ENCODE measurements at regions not wholly inside any gene's neighbourhood (a gene's known extent, or its start where the extent isn't known, plus 50 kb on each side); places are given as distances from the start of the nearest gene placed in this dataset.

DNA sequence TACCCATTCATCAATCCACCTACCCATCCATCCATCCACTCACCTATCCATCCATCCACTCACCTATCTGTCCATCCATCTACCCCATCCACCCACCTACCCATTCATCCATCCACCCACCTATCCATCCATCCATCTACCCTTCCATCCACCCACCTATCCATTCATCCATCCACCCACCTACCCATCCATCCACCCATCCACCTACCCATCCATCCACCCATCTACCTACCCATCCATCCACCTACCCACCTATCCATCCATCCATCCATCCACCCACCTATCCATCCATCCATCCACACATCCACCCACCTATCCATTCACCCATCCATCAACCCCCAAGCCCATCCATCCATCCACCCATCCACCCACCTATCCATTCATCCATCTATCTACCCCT, 267.1 kb downstream of the MRTFB start:
- DNase-seq (ENCODE audit: low spot score in 2 of 2) = no peak
- Histone ChIP-seq H3K27me3 (no peaks in the 10 kb centered on the region), H3K4me1 (peaks cover 15% of the 10 kb centered on the region), H3K9me3 (no peaks in the 10 kb centered on the region), H3K4me3 (no peak overlapping the region), H3K27ac (no peak overlapping the region), H3K36me3 (no peaks in the 10 kb centered on the region)
- TF ChIP-seq EP300 (IDR thresholded peaks at IDR 0.05) (no peak), POLR2A (IDR thresholded peaks at IDR 0.05) (no peak), POLR2AphosphoS5 (IDR thresholded peaks at IDR 0.05) (no peak)
- TF ChIP-seq, protein P1, sequence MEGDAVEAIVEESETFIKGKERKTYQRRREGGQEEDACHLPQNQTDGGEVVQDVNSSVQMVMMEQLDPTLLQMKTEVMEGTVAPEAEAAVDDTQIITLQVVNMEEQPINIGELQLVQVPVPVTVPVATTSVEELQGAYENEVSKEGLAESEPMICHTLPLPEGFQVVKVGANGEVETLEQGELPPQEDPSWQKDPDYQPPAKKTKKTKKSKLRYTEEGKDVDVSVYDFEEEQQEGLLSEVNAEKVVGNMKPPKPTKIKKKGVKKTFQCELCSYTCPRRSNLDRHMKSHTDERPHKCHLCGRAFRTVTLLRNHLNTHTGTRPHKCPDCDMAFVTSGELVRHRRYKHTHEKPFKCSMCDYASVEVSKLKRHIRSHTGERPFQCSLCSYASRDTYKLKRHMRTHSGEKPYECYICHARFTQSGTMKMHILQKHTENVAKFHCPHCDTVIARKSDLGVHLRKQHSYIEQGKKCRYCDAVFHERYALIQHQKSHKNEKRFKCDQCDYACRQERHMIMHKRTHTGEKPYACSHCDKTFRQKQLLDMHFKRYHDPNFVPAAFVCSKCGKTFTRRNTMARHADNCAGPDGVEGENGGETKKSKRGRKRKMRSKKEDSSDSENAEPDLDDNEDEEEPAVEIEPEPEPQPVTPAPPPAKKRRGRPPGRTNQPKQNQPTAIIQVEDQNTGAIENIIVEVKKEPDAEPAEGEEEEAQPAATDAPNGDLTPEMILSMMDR (IDR thresholded peaks at IDR 0.05) = no peak

DNA sequence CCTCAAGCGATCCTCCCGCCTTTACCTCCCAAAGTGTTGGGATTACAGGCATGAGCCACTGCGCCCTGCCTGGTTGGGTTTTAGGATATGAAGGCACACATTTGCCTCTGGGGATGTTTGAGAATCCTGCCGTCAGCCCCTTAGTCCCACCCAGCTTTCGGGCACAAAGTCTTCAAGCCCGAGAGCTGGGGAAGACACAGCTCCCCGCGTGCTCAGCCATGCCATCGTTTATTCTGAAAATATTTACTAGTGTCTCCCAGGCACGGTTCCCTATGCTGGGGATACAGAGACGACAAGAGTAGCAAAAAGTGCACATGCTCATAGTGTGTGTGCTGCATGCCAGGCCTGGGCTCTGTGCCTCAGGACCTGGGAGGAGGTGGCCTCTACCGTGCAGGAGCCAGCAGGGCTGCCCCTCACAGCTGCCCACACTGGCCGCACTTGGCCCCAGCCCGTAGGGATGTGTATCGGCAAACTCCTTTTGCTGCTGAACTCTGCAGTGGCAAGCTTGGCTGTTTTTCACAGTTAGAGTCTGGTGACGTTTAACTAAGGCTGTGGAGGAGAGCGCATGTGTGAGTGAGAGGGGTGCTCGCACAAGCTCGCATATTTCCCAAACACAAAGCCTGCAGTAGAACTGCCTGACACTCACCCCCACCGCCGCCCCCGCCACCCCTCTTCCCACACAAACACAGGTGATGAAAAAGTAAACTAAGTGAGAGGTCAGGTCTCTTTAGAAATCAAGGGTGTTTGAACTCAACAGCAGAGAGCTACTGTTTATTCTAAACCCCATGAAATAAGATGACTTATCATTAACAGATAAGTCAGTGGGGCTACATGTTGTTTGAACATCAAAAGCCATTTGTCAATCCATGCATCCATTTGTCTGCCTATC, 266.4 kb downstream of the MRTFB start:
- H3K27ac ChIP-seq = no peak overlapping the region
- peaks cover 15% of the 10 kb centered on the region for H3K4me1 ChIP-seq
- no peak overlapping the region for H3K4me3 ChIP-seq
- H3K9me3 ChIP-seq = no peaks in the 10 kb centered on the region
- WGBS = 35% methylated on average over 19 of the region's 22 CpGs
- no peaks in the 10 kb centered on the region for H3K27me3 ChIP-seq
- TF ChIP-seq POLR2A (IDR thresholded peaks at IDR 0.05) (no peak), POLR2AphosphoS5 (IDR thresholded peaks at IDR 0.05) (no peak), EP300 (IDR thresholded peaks at IDR 0.05) (no peak)
- TF ChIP-seq, protein P1 (IDR thresholded peaks at IDR 0.05) = no peak
- H3K36me3 ChIP-seq = no peaks in the 10 kb centered on the region
- no peak for DNase-seq (ENCODE audit: low spot score in 2 of 2)

DNA sequence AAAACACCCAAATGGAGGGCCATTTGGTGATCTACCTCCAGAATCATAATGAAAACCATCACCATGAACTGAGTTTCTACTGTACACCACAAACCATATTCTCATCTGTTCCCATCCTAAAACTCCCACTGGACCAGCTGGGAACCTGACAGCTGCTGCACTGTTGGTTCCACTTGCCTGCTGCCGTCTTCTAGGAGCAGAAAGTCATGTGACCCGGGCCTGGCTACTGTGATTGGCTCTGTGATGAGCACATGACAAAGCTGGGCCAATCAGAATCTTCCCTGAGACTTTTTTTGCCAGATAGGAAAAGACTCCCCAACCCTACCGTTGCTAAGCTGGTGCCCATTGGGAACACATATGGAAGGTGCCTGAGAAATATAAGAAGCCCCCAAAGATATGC, 264.2 kb downstream of the MRTFB start:
- no peaks in the 10 kb centered on the region for H3K36me3 ChIP-seq
- TF ChIP-seq POLR2AphosphoS5 (IDR thresholded peaks at IDR 0.05) = no peak
- TF ChIP-seq POLR2A (IDR thresholded peaks at IDR 0.05) = no peak
- TF ChIP-seq, protein P1 (IDR thresholded peaks at IDR 0.05) = no peak
- no peak for TF ChIP-seq EP300 (IDR thresholded peaks at IDR 0.05)
- DNase-seq (ENCODE audit: low spot score in 2 of 2) = no peak
- H3K4me3 ChIP-seq = no peak overlapping the region
- WGBS = 90% methylated on average over 3 of the region's 3 CpGs
- H3K4me1 ChIP-seq = peaks cover 15% of the 10 kb centered on the region
- H3K9me3 ChIP-seq = no peaks in the 10 kb centered on the region
- no peak overlapping the region for H3K27ac ChIP-seq
- no peaks in the 10 kb centered on the region for H3K27me3 ChIP-seq

DNA sequence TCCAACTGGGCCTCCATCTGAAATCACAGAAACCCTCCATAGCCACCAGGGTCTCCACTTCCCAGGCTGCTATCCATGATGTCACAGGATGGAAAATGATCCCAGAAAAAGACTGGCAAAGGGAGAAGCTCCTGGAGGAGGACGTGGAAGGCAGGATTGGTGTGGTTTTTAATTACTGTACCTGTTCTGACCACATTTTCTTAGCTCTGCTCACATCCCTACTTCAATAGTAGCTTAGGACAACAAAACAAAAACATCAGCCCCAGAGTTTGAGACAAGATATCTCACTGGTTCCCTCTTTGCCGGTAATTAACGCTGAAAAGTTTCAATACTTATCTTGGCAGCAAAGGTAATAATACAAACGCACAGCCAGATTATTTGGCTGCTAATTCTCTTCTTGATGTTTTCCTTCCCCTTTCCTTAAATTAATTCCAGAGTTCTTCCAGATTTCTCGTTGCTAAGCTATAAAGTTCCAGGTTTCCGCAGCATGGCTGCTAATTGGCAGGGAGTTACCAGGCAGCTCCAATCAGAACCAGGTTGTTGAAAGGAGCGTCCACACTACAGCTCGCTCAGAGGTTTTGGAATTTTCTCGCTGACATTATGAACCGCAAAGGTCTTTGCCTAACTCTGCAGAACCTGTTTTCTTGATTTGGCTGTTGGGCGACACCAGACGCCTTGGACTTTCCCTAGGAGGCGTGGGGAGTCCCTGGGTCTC, 263.4 kb downstream of the MRTFB start:
- no peaks in the 10 kb centered on the region for H3K27me3 ChIP-seq
- H3K36me3 ChIP-seq = no peaks in the 10 kb centered on the region
- no peaks in the 10 kb centered on the region for H3K9me3 ChIP-seq
- TF ChIP-seq POLR2AphosphoS5 (IDR thresholded peaks at IDR 0.05) = no peak
- no peak for TF ChIP-seq POLR2A (IDR thresholded peaks at IDR 0.05)
- TF ChIP-seq, protein P1 (IDR thresholded peaks at IDR 0.05) = no peak
- no peak for TF ChIP-seq EP300 (IDR thresholded peaks at IDR 0.05)
- H3K4me1 ChIP-seq = peaks cover 15% of the 10 kb centered on the region
- WGBS = 38% methylated on average over 13 of the region's 13 CpGs
- no peak overlapping the region for H3K4me3 ChIP-seq
- DNase-seq (ENCODE audit: low spot score in 2 of 2) = no peak
- H3K27ac ChIP-seq = peak overlapping the region; percentile 4

DNA sequence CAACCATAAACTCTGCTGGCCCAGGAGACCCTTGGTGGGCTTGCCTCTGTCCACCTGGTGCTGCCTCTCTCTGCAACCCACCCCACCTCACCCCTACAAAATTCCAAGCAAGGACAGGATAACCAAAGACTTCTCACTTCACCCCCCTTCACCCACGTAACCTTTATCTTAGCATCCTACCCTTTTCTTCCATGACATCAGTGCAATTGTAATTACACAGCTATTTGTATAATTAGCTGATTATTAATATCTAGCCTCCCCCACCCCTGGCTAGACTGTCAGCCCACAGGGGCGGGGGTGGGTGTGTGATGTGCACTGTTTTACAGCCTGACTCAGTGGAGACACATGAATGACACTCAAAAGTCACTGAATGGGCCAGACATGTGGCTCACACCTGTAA, 262.2 kb downstream of the MRTFB start:
- H3K27me3 ChIP-seq = no peaks in the 10 kb centered on the region
- H3K36me3 ChIP-seq = peaks cover 4% of the 10 kb centered on the region
- WGBS = 66% methylated on average over 2 of the region's 2 CpGs
- TF ChIP-seq EP300 (IDR thresholded peaks at IDR 0.05) = no peak
- TF ChIP-seq, protein P1 (IDR thresholded peaks at IDR 0.05) = no peak
- TF ChIP-seq POLR2AphosphoS5 (IDR thresholded peaks at IDR 0.05) = no peak
- TF ChIP-seq POLR2A (IDR thresholded peaks at IDR 0.05) = no peak
- no peak overlapping the region for H3K27ac ChIP-seq
- H3K9me3 ChIP-seq = no peaks in the 10 kb centered on the region
- H3K4me3 ChIP-seq = no peak overlapping the region
- H3K4me1 ChIP-seq = peaks cover 15% of the 10 kb centered on the region
- no peak for DNase-seq (ENCODE audit: low spot score in 2 of 2)

Data from suprapubic skin (tissue), 4 donors.